Panc1 (cell line): ENCODE measurements at regions not wholly inside any gene's neighbourhood (a gene's known extent, or its start where the extent isn't known, plus 50 kb on each side); places are given as distances from the start of the nearest gene placed in this dataset.
A peak's percentile ranks its signal among the peaks of the same experiment; 100 is the strongest.

Source experiments
- ATAC-seq: fragments of 200-7000 bp; cut with Tn5 transposase; 2 replicates; pipeline ENCODE4 v1.9.1; 2020; ENCODE audit warnings: mild to moderate bottlenecking, moderate library complexity
- BruUV-seq: library from RNA; stranded (reverse); fragments of 400-500 nt; replicated peaks from 2 replicates; lab custom pipeline; 2021; lab: Mats Ljungman, UMichigan
- CTCF ChIA-PET: fragments of 300-600 bp; sonication (Branson Sonifier 250); formaldehyde crosslinking; loops from one replicate; lab custom pipeline; 2022; ENCODE audit warnings: antibody characterized with exemption; lab: Charles Lee
- POLR2A ChIA-PET: fragments of 300-600 bp; sonication (Branson Sonifier 250); formaldehyde crosslinking; loops from one replicate; lab custom pipeline; 2022; ENCODE audit warnings: antibody characterized with exemption; lab: Charles Lee
- DNase-seq: peaks from one replicate; pipeline ENCODE4 v3.0.0-alpha.2; 2010; ENCODE audit warnings: low read depth, low spot score
- H3K27ac ChIP-seq: 2 replicates; pipeline ENCODE4 v1.5.1; 2011; ENCODE audit warnings: mild to moderate bottlenecking, low read length, inconsistent platforms
- H3K27me3 ChIP-seq: fragments of 200-500 bp; sonication (Bioruptor generic); 2 replicates; pipeline ENCODE4 v1.6.0; 2014; ENCODE audit warnings: low read length, inconsistent platforms; ENCODE audit not compliant: control insufficient read depth, insufficient read depth
- H3K36me3 ChIP-seq: fragments of 200-500 bp; sonication (Bioruptor generic); 2 replicates; pipeline ENCODE4 v1.5.1; 2014; ENCODE audit warnings: inconsistent platforms, mild to moderate bottlenecking, low read length, moderate library complexity; ENCODE audit not compliant: control insufficient read depth, insufficient read depth
- H3K4me1 ChIP-seq: 2 replicates; pipeline ENCODE4 v1.5.1; 2011; ENCODE audit warnings: inconsistent platforms, mild to moderate bottlenecking, low read length, moderate library complexity; ENCODE audit not compliant: control insufficient read depth, insufficient read depth
- H3K4me3 ChIP-seq, 2 experiments: 2 replicates each; pipeline ENCODE4 v1.5.1; 2011 to 2012; ENCODE audit warnings: low read depth in 2 of 2, low read length in 2 of 2, mild to moderate bottlenecking in 2 of 2, inconsistent platforms in 1 of 2, moderate library complexity in 1 of 2
- H3K9me3 ChIP-seq: fragments of 200-500 bp; sonication (Bioruptor generic); 2 replicates; pipeline ENCODE4 v1.5.1; 2014; ENCODE audit warnings: low read depth, mild to moderate bottlenecking, inconsistent platforms, low read length, moderate library complexity; ENCODE audit not compliant: control insufficient read depth, insufficient read depth
- CTCF ChIP-seq: fragments of 450-650 bp; IDR thresholded peaks from 2 replicates; pipeline ENCODE4 v1.5.1; 2017; ENCODE audit warnings: mild to moderate bottlenecking
- POLR2AphosphoS5 ChIP-seq: IDR thresholded peaks from 2 replicates; pipeline ENCODE4 v1.6.1; 2012; ENCODE audit warnings: mild to moderate bottlenecking, low read depth, low read length, moderate library complexity
- REST ChIP-seq, 2 experiments: IDR thresholded peaks; 2 replicates each; pipeline ENCODE4 v1.6.1; 2011 to 2012; ENCODE audit warnings: low read depth in 2 of 2, control low read depth in 1 of 2, low read length in 1 of 2, mild to moderate bottlenecking in 1 of 2, moderate library complexity in 1 of 2; ENCODE audit not compliant: insufficient read depth in 1 of 2
- SIN3A ChIP-seq: IDR thresholded peaks from 2 replicates; pipeline ENCODE4 v1.6.1; 2012; ENCODE audit warnings: low read depth, mild to moderate bottlenecking, low read length, moderate library complexity, borderline replicate concordance; ENCODE audit not compliant: insufficient read depth
- TCF7L2 ChIP-seq: IDR thresholded peaks from 2 replicates; pipeline ENCODE4 v1.6.1; 2011; ENCODE audit warnings: mild to moderate bottlenecking, low read depth, low read length, inconsistent platforms
- in situ Hi-C: cut with HindIII; loops from 2 replicates; pipeline ENCODE4 v1.10.0; 2016; ENCODE audit warnings: low sequenced_read_pairs, low pct_unique_long_range_greater_than_20kb
- intact Hi-C: fragments of 100-400 bp; cut with micrococcal nuclease; formaldehyde crosslinking; loops from one replicate; pipeline ENCODE4 v1.10.0; 2022; ENCODE audit not compliant: unreplicated experiment

- no TSS peak for BruUV-seq
- POLR2A ChIA-PET: no interaction called here
- Histone ChIP-seq H3K4me1 (no peaks in the 10 kb centered on the region), H3K36me3 (no peaks in the 10 kb centered on the region), H3K4me3 (no peak overlapping the region), H3K27me3 (0 out of 2 replicates have a peak, but pooled peaks cover 9% of the 10 kb centered on the region), H3K9me3 (no peaks in the 10 kb centered on the region), H3K27ac (no peak overlapping the region)
- CTCF ChIA-PET: no interaction called here
- intact Hi-C loops: loop anchor here (10.0 kb wide), 2 partner anchors 182 to 372 kb away; no protein-coding TSS in a partner anchor
- TF ChIP-seq POLR2AphosphoS5: no peak
- TF ChIP-seq TCF7L2: no peak
- TF ChIP-seq CTCF: peak; percentile 76
- no peak for TF ChIP-seq SIN3A
- no peak for TF ChIP-seq REST (IDR thresholded peaks at IDR 0.05; ENCODE audit: insufficient read depth in 1 of 2, low read depth in 2 of 2, low read length in 1 of 2)
- DNase-seq (peak; percentile 18), ATAC-seq (no peak)
- in situ Hi-C loops: no loop called here
Measured at GRCh38 chr3:181176601-181177000, 187.1 kb upstream of the DNAJC19 start.

GRCh38 chr3:181174676-181175233, 185.2 kb upstream of the DNAJC19 start:
- intact Hi-C loops: loop anchor here (10.0 kb wide), 2 partner anchors 180 to 370 kb away; no protein-coding TSS in a partner anchor
- DNase-seq (no peak), ATAC-seq (no peak)
- Histone ChIP-seq H3K27ac (no peak overlapping the region), H3K4me1 (no peaks in the 10 kb centered on the region), H3K9me3 (no peaks in the 10 kb centered on the region), H3K27me3 (0 out of 2 replicates have a peak, but pooled peaks cover 9% of the 10 kb centered on the region), H3K36me3 (no peaks in the 10 kb centered on the region), H3K4me3 (no peak overlapping the region)
- POLR2A ChIA-PET: interaction anchor here (0.7 kb wide), 1 partner anchor 428 kb away, joined by 3 read pairs; no protein-coding TSS in a partner anchor
- CTCF ChIA-PET: no interaction called here
- in situ Hi-C loops: no loop called here
- TF ChIP-seq TCF7L2 (no peak), REST (IDR thresholded peaks at IDR 0.05; ENCODE audit: insufficient read depth in 1 of 2, low read depth in 2 of 2, low read length in 1 of 2) (no peak), CTCF (no peak), SIN3A (no peak), POLR2AphosphoS5 (no peak)
- BruUV-seq: no TSS peak
